Stimulated activated CD4-positive, alpha-beta T cell treated with anti-CD3 and anti-CD28 coated beads, TNF-alpha, amount 100 ng/mL, for 24 hours (primary cell): ENCODE measurements at regions not wholly inside any gene's neighbourhood (a gene's known extent, or its start where the extent isn't known, plus 50 kb on each side); places are given as distances from the start of the nearest gene placed in this dataset.
"Not testable (repeated sequence)": the region's sequence is repeated elsewhere in the genome, so short reads cannot be mapped to it uniquely, and the experiment has no call there.

Experiments
- DNase-seq, 3 experiments: peaks; one replicate each; pipeline ENCODE4 v3.0.0-alpha.2; 2020; ENCODE audit warnings: low read depth in 3 of 3

DNA sequence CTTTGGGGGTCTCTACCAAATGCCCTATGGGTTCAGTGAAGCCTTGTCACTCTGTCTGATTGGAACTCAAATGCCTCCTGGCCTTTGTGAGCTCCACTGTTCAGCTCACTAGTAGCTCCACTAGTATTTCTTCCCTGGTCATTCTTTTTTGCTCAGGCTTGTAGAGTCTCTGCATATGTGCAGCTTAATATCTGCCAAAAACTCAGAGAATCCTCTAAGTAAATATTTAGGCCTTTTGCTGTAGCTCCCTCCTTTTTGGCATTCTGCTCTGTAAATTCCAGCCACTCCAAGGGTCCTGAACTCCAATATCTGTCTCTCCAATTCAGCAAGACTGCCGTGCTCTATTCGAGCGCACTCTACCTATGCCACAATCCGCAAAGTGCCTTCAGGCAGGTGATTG is 146.5 kb downstream of the MAIP1 start:
- no peak for DNase-seq

DNA sequence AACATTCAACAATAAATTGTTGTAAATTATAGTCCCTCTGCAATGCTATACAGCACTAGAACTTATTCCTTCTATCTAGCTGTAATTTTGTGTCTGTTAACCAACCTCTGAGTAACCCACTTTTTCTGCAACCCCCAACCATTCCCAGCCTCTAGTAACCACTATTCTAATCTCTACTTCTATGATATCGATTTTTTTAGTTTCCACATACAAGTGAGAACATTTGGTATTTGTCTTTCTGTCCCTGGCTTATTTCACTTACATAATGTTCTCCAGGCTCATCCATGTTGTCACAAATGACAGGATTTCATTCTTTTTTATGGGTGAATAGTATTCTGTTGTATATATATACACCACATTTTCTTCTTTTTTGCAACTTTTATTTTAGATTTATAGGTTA is 147.6 kb downstream of the MAIP1 start:
- no peak for DNase-seq

DNA sequence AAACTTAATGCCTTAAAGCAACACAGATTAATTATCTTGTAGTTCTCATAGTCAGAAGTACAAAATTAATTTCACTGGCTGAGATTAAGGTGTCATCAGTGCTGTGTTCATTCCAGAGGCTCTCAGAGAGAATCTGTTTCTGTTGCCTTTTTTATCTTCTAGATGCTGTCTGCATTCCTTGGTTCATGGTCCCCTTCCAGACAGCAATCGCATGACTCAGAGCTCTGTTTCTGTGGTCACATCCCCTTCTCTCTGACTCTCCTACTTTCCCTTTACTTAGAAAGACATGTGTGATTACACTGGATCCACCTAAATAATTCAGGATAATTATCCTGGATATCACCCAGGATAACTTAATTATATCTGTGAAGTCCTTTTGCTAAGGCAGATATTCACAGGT is 148.6 kb downstream of the MAIP1 start:
- no peak for DNase-seq

DNA sequence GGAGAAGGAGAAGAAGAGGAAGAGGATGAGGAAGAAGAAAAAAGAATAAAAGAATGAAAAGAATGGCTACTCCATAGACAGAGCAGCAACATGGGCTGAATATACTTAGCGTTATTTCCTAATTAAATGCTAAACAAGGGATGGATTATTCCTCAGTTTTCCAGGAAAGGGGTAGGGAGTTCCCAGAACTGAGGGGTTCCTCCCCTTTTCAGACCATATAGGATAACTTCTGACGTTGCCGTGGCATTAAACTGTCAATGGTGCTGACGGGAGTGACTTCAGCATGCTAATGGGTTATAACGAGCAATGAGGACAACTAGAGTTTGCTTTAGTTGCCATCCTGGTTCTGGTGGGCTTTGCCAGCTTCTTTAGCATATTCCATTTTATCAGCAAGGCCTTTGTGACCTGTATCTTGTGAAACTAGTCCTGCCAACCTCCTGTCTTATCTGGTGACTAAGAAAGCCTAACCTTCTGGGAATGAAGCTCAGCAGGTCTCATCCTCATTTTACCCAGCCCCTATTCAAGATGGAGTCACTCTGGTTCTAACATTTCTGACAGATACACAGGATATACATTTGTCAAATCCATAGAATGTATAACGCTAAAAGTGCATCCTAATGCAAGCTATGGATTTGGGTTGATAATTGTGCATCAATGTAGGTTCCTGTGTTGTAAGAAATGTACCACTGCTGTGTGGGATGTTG is 152.3 kb downstream of the MAIP1 start:
- DNase-seq = no peak

- no peak for DNase-seq
These were observed 154.0 kb downstream of the MAIP1 start for GRCh38 chr2:200109421-200109820.

DNA sequence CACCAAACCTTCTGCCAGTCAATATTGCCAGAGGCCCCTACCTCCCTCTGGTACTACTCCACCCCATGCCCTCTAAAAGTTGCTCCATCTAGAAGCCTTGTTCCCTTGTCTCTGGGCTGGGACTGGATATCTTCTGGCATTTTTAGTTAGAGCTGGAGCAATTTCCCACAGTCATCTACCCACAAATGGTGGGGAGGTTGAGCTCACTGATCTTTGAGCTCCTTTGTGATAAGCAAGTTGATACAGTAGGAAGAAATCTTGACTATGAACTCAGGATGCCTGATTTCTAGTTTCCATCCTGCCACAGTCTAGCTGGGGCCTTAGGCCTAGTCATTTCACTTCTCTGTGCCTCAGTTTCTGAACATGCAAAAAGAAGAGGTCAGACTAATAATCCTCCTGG is 155.0 kb downstream of the MAIP1 start:
- DNase-seq = no peak

DNA sequence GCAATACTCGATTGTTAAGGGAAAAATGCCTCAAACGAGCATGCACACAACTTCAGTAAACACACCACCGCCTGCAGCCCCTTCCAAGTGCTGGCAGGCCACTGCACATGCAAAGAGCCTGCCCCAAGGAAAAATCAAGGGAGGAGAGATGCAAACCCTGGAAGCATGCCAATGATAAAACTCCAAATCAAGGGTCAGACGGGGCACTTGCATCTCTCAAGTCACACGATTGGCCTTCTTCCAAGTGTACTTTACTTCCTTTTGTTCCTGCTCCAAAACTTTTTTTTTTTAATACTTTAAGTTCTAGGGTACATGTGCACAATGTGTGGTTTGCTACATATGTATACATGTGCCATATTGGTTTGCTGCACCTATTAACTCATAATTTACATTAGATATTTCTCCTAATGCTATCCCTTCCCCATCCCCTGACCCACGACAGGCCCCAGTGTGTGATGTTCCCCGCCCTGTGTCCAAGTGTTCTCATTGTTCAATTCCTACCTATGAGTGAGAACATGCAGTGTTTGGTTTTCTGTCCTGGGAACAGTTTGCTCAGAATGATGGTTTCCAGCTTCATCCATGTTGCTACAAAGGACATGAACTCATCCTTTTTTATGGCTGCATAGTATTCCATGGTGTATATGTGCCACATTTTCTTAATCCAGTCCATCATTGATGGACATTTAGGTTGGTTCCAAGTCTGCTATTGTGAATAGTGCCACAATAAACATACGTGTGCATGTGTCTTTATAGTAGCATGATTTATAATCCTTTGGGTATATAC is 157.8 kb downstream of the MAIP1 start:
- DNase-seq = not testable (repeated sequence)

DNA sequence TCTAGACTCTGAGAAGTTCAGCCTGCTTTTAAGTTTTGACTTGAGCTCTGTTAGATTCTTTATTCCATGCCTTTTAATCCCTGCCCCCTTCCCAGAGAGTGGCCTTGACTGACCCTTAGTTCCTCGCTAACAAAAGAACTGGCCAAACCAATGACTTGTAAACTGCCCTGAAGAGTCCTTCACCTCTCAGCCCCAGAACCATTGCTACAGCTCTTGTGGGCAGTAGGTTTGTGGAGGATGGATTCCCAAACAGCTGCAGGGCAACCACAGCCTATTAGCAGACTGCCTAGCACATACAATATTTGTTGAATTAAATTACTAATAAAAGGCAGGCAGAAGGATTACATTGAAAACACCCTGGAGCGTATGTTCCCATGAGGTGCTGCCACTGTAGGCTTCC is 163.9 kb downstream of the MAIP1 start:
- no peak for DNase-seq

- no peak for DNase-seq
These were observed 166.5 kb downstream of the MAIP1 start for GRCh38 chr2:200121931-200122330.

DNA sequence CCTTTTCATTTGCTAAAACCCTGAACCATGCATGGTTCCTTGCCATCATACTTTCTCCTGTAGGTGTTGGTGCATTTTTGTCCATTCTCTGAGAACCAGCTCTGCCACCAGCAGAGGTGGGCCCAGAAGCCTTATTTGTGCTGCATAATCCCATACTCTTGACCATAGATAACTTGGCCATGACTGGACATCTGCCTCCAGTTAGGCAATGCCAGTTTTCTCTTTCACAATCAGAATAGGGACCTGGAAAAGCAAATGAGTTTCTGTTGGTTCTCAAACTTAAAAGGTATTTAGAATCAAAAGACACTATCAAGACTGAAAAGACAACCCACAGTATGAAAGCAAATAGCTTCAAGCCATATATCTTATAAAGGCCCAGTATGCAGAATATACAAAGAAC is 167.3 kb downstream of the MAIP1 start:
- DNase-seq = no peak

- not testable (repeated sequence) for DNase-seq
These were observed 169.4 kb downstream of the MAIP1 start for GRCh38 chr2:200124665-200125368.

DNA sequence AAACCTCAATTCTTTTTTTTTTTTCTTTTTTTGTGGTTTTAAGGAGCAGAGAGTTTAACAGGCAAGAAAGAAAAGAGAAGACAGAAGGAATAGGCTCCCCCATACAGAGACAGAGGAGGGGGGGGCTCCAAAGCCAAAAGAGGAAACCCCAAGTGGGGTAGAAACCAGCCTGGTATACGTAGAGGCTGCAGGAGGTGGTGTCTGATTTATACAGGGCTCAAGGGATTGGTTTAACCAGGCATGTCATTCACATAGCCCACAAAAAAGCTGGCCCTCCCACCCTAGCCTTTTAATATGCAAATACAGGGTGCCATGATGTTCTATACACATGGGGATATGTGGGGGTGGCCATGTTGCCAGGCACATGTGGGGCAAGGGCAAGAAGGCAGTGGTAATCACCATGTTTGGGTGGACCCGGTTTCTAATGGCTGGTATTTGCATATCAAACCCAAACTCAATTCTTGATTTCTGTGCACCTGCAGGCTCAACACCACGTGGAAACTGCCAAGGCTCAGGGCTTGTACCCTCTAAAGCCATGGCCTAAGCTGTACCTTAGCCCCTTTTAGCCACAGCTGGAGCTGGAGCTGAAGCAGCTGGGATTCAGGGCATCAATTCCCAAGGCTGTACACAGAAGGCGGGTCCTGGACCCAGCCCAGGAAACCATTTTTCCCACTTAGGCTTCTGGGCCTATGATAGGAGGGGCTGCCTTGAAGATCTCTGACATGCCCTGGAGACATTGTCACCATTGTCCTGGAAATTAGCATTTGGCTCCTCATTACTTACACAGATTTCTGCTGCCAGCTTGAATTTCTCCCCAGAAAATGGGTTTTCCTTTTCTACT is 170.3 kb downstream of the MAIP1 start:
- DNase-seq = no peak

GRCh38 chr2:200126285-200126670 is 170.9 kb downstream of the MAIP1 start:
- DNase-seq = not testable (repeated sequence)

DNA sequence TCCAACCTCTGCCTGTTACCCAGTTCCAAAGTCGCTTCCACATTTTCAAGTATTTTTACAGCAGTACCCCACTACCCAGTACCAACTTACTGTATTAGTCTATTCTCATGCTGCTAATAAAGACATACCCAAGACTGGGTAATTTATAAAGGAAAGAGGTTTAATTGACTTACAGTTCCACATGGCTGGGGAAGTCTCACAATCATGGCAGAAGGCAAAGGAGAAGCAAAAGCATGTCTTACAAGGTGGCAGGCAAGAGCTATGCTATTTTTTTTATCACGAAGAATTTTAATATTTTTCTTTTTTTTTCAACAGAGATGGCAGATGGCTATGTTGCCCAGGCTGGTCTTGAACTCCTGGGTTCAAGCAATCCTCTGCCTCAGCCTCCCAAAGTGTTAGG is 171.3 kb downstream of the MAIP1 start:
- DNase-seq = not testable (repeated sequence)

GRCh38 chr2:200127848-200128247 is 172.5 kb downstream of the MAIP1 start:
- DNase-seq = no peak

DNA sequence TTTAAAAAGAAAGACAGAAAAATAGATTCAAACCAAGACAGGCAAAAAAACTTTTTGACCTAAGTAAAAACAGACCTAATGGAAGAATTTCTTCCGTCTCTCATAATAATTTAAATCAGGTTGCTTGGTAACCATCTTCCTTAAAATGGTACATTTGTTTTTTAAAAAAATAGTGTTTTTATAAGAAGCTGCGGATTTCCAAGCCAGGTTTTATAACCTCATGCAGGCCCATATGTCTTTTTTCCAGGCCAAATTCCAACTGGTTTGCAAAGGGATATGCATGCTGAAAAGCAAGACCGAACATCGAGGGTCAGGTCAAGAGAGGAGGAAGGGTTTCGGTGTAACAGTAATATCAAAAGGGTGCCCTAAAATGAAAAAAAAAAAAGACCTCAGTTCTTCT is 172.9 kb downstream of the MAIP1 start:
- no peak for DNase-seq

- DNase-seq = no peak
These were observed 174.5 kb downstream of the MAIP1 start for GRCh38 chr2:200129721-200130462.

GRCh38 chr2:200130762-200131166 is 175.4 kb downstream of the MAIP1 start:
- DNase-seq = no peak

DNA sequence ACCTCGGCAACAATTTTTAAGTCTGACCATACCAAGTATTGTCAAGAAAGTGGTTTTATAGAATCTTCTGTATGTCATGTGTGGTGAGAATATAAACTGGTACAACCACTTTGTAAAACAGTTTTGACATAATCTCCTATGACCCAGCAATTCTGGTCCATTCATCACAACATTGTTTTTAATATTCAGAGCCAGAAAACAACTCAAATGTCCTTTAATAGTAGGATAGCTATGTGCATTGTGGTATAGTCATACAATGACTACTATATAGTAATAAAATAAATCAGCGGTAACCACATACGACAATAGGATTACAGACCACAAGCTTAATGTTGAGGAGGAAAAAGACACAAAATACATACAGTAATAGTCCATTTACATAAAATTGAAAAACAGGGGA is 175.2 kb upstream of the SPATS2L start:
- DNase-seq = no peak

GRCh38 chr2:200135082-200135481 is 171.4 kb upstream of the SPATS2L start:
- DNase-seq = no peak

DNA sequence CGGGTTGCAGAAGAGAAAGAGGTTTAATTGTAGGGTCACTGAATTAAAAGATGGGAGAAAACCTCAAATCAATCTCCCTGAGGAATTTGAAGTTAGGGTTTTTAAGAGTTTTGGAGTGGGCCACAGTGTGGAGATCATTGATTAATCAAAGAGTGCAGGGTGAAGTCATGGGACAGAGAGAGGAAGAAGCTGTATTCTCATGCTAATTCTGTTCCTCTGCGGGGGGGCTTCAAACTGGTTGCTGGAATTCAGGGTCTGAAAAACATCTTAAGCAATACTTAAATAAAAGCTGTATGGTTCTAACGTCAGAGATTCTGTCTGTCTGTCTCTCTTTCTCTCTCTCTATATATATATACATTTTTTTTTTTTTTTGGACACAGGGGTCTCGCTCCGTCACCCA is 169.8 kb upstream of the SPATS2L start:
- DNase-seq = no peak
